GM23248 (cell line): ENCODE measurements at regions not wholly inside any gene's neighbourhood (a gene's known extent, or its start where the extent isn't known, plus 50 kb on each side); places are given as distances from the start of the nearest gene placed in this dataset.

Source experiments
- EZH2 ChIP-seq: fragments of 200-600 bp; sonication (generic); IDR thresholded peaks from 2 replicates; pipeline ENCODE4 v1.6.1; 2018; ENCODE audit warnings: antibody characterized with exemption, mild to moderate bottlenecking; ENCODE audit not compliant: insufficient read depth, poor library complexity, severe bottlenecking
- EZH2phosphoT487 ChIP-seq: fragments of 200-600 bp; sonication (generic); IDR thresholded peaks from 2 replicates; pipeline ENCODE4 v1.6.1; 2018; ENCODE audit warnings: antibody characterized with exemption, moderate library complexity, mild to moderate bottlenecking, low read depth; ENCODE audit not compliant: insufficient read depth

DNA sequence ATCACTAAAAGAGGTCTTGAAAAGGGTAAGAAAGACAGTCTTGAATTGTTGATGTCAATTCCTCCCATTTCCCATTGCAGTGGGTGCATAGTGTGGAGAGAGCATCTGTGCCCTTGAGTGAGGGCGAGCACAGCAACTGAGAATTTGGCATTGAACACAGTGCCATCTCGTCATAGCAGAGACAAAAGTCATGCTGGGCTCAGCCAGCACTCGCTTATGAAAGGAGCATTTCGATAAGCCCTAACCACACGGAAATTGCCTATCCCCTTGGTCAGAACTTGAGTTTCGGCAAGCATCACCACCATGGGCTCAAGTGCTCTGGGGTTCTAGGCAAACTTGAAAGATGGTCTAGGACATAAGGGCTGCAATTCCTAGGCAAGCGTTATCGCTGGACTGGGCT lies 712.8 kb upstream of the CDH10 start:
- TF ChIP-seq EZH2phosphoT487 (no peak), EZH2 (no peak)
